Right lobe of liver (tissue), 4 donors: ENCODE measurements at regions not wholly inside any gene's neighbourhood (a gene's known extent, or its start where the extent isn't known, plus 50 kb on each side); places are given as distances from the start of the nearest gene placed in this dataset.

Experiments used
- POLR2A ChIP-seq: fragments of 450-650 bp; IDR thresholded peaks from one replicate; pipeline ENCODE4 v1.6.1; 2017; ENCODE audit warnings: antibody characterized with exemption, mild to moderate bottlenecking
- TF ChIP-seq, protein P1 (sequence below), 4 donors: fragments of 200-600 bp in 3 of 4; fragments of 450-650 bp in 1 of 4; IDR thresholded peaks; one replicate each; pipeline versions ENCODE4 v1.5.1 to v1.8.0; 2016 to 2022; ENCODE audit warnings: antibody characterized with exemption in 4 of 4, mild to moderate bottlenecking in 2 of 4
- donor health status: DM: no; HTN: no; CAD: no.
- donor health status: DM: no; HTN: no; CAD: no.
- donor health status: DM: no; HTN: yes; CAD: no.

DNA sequence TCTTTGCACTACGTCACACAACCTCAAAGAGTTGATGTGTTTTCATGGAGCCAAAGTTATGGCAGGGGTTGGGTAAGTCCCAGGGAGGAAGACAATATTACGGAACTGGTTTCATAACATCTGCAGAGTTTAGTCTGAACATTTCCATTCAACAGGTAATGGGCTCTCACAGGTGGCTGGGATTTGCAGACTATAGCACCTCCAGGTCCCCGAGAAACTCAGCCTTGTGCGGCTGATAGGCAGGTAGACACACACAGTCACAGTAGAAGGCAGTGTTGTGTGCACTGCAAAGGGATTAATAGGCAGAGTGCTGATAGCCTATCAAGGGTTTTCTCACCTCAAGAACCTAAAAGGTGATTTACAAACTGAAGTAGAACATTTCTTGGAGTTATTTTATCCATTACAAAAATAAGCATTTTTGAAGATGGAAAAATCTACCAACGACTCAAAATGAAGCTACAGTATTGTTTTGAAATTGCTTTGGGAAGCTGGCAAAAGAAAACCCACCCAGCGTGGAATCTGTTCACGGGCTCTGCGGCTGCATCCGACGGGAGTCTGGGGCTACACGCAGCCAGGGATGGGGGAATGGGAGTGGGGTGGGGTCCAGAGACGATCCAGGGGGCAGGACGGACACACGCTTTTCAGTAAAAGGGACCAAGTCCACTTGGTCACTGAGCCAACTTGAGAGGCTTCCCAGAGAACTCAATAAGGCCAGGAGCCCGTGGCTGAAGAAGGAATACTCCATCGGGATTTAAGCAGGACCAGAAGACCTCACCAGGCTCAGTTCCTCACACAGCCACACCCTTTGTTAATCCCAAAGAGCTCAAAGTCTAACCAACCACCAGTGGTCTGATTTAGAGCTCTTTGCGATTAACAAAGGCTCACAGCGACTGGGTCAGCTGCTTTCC, 82.9 kb downstream of the CHRNA1 start:
- TF ChIP-seq, protein P1, sequence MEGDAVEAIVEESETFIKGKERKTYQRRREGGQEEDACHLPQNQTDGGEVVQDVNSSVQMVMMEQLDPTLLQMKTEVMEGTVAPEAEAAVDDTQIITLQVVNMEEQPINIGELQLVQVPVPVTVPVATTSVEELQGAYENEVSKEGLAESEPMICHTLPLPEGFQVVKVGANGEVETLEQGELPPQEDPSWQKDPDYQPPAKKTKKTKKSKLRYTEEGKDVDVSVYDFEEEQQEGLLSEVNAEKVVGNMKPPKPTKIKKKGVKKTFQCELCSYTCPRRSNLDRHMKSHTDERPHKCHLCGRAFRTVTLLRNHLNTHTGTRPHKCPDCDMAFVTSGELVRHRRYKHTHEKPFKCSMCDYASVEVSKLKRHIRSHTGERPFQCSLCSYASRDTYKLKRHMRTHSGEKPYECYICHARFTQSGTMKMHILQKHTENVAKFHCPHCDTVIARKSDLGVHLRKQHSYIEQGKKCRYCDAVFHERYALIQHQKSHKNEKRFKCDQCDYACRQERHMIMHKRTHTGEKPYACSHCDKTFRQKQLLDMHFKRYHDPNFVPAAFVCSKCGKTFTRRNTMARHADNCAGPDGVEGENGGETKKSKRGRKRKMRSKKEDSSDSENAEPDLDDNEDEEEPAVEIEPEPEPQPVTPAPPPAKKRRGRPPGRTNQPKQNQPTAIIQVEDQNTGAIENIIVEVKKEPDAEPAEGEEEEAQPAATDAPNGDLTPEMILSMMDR (IDR thresholded peaks at IDR 0.05): no peak
- TF ChIP-seq POLR2A: no peak
